GM19023 (cell line): ENCODE measurements at regions not wholly inside any gene's neighbourhood (a gene's known extent, or its start where the extent isn't known, plus 50 kb on each side); places are given as distances from the start of the nearest gene placed in this dataset.
"Not testable (repeated sequence)": the region's sequence is repeated elsewhere in the genome, so short reads cannot be mapped to it uniquely, and the experiment has no call there.

ENCODE experiments used
- ATAC-seq: cut with Tn5 transposase; IDR thresholded peaks from one replicate; pipeline ENCODE4 v1.9.1; 2021; ENCODE audit warnings: mild to moderate bottlenecking, moderate library complexity; ENCODE audit not compliant: unreplicated experiment

DNA sequence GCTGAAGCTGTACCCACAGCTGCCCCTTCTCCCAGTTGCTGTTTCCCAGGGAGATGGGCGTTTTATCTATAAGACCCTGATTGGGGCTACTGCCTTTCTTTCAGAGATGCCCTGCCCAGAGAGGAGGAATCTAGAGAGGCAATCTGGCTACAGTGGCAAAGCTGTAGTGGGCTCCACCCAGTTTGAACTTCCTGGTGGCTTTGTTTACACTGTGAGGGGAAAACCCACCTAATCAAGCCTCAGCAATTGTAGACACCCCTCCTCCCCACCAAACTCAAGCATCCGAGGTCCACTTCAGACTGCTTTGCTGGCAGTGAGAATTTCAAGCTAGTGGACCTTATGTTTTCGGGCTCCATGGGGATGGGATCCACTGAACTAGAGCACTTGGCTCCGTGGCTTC lies 240.4 kb upstream of the AFF2 start:
- no peak for ATAC-seq

DNA sequence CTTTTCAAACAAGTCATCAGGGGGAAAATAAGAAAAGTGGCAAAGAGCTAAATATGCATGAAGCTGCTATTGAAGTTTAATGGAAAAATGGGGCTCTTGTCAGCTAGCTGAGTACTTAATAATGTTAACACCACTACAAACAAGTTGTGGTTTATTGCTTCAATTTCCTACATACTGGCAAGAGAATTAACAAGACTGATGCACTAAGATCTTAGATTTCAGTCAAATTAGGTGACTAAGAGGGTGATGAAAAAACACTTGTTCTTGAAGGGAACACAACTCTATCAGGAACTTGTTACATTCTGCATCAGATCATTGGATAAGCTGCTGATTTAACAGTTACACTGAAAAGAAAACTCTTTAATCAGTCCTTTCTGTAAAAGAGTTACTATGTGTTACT lies 234.6 kb upstream of the AFF2 start:
- ATAC-seq, result no peak

DNA sequence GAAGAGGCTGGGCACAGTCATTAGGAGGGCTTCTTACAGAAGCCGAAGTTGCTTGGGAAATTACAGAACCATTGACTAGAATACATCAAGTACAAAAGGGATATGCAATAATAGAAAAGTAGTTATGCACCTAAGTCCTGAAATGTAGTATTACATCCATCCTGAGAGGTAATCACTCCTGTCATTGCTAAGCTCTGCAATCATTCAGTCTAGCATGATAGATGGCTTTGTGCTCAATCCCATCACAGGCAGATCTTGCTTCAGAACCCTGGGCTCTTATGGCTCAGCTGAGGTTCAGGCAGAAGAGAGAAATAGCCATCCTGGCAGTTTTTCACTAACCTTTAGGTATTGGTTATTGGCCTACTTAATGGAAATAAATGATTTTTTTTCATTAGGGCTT lies 231.7 kb upstream of the AFF2 start:
- ATAC-seq, result no peak

DNA sequence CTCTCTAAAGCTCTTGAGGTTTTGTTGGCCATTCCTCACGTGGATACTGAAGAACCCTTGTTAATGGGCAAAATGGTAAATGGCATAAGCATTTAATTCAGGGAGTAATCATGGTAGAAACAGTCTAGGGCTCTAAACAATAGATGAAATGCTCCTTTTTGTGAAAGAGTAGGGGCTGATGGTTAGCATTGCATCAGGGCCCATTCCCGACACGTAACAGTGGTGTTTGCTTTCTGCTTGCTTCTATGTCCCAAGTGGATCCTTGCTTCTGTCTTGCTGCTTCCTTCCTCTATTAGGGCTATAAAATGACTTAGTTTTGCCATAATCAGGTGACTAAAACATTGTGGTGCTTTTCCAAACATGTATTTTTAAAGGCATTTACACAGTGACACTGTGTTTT lies 230.9 kb upstream of the AFF2 start:
- ATAC-seq, result no peak

DNA sequence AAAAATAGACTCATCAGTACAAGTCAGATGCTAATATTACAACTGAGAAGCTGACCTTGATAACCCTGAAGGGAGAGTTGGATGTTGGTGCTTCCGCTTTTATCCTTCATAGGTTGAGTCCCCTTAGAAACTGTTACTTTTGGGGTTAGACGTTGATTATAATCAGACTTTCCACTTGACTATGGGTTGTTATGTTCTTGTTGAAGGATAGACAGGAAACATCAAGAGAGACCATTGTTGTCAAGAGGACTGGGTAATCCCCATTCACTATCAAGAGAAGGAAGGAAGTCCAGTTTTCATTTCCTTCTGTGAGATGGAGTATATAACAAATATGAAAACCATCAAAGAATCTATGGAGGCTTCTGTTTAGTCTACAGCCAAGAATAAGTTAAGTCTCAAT lies 229.9 kb upstream of the AFF2 start:
- ATAC-seq, result no peak

DNA sequence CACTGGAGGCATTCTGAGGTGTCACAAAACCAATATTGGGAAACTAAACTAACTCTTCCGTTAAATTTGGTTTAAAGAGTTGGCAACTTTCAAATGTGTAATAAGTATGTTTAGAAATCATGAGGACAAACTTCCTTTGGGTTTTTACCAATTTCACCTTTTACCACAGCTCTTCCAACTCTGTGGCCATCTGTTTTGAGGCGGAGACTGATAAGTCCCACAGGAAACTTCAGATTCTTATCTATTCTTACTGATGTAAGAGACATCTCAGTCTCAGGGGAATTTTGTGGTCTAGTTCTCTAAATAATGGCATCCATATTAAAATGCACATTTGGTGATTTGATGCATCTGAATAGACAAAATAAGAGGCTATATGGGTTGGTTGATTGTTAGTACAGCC lies 229.2 kb upstream of the AFF2 start:
- no peak for ATAC-seq

DNA sequence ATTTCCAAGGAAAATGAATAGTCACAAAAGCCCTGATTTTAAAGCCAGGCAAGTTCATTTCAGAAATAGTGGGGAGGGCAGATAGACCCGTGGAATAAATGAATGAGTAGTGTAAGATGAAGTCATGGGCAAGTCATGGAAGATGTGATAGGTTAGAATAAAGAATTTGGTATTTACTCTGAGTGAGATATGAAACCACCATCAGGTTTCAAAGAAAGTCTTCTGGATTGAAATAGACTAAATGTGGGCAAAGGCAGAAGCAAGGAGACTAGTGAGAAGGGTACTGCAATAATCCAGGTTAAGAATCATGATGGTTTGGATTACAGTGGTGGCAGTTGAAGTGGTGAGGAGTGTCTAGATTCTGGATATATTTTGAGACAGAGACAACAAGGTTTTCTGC lies 218.5 kb upstream of the AFF2 start:
- ATAC-seq, result no peak

DNA sequence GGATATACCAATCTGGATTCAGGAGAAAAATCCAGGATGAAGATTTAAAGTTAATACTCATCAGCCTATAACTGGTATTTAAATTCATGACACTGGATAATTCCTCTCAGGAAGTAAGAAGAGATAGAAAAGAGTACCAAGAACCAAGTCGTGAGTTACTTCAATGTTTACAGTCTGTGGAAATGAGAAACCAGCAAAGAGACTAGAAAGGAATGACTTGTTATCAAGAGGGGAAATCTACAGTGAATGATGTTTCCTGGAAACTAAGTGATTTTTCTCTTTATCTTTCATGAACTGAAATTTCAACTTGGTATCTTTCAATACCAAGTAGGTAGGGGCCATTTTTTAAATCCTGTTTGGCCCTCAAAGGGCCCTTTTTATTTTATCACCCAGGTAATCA lies 217.9 kb upstream of the AFF2 start:
- no peak for ATAC-seq

DNA sequence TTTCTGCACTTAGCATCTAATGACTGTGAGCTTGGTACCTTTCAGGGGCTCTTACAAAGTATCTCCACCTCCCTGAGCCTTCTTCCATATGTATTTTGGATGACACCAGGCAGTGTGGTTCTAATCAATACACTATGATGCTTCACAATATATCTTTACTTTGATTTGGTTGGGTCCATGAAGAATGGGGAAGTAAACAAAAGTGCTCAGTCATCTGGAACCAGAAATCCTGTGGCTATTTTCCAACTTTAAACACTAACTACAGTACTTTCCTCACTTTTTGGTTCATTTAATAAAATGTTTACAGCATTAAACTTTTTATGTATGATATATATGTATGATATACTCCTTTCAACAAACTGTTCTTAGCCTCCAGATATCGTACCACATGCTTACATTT lies 216.4 kb upstream of the AFF2 start:
- no peak for ATAC-seq

DNA sequence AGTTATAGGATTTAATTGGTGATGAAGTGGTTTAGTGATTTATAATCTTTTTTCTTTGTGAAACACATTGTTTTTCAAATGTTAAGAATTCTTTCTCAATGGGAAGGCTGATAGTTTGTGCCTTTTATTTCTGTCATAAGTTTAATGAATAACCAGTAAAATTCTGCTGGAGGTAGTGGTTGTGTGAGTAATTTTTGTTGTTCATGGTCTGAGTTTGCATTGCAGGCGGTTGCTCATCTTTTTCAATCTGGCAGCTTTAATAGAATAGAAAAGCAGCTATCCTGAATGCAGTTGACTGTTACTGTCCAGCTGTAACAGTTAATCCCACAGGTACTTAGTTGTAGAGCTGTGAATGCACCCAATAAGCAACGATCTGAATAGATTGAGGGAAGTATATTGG lies 215.6 kb upstream of the AFF2 start:
- ATAC-seq, result no peak

DNA sequence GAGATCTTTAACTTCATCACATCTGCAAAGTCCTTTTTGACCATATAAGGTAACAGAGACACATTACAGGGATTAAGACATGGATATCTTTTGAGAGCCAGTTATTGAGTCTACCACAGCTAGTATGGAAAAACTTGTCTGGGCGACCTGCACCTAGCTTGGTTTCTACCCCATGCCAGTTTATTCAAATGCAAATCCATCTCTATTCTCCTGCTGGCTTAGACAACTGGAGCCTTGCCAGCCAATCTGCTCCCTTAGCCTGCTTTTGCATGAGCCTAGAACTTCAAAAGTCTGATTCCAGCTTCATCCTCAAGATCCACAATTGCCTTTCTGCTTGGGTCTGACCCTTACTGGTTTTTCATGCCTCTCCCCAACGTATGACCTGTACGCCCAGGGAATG lies 212.0 kb upstream of the AFF2 start:
- no peak for ATAC-seq

DNA sequence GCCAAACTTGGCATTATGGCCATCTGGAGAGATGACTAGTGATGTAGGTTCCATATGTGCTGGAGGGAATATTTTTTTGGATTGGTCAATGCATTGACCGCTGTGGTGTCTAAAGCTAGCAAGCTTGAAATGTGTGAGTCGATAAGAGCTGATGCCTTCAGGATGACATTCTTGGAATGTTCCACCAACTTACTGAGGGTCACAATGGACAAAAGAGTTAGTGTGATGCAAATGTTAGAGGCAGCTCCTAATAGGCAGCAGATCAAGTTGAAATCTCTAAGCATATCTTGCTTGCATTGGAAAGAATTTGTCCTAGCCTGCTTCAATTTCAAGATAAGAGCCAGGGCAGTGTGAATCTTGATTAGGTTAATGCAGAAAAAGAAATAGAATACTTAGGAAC lies 210.4 kb upstream of the AFF2 start:
- ATAC-seq, result no peak

DNA sequence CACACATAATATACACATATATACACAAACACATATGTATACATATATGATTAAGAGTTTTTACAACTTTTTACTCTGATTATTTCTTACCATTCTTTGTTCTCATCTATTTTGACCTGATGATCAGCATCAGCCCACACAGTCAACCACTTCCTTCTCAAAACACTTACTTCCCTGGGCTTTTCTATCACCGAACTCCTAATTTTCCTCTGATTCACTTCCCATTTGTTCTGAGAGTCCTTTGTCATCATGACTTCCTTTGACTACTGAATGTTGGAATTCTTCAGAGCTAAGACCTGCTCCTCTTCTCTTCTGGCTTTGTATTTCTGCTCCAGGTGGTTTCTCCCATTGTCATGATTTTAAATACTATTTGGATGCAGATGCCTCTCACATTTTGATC lies 209.5 kb upstream of the AFF2 start:
- ATAC-seq, result no peak

DNA sequence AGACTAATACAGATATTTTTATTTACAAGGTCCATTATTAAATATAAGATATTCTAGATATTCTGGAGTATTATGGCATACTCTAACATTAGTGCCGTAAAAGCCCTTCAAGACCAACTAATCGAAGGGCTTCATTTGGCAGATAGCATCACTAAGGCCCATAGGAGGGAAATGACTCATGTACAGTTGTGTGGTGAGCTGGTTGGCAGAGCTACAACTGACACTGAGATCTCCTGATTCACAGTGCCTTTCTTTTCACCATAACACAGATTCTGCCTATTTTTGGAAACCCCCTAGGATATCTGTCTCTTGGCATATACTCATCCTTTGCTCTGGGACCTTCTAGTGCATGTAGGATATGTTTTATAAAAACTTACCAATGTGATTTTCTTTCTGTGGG lies 201.7 kb upstream of the AFF2 start:
- no peak for ATAC-seq

DNA sequence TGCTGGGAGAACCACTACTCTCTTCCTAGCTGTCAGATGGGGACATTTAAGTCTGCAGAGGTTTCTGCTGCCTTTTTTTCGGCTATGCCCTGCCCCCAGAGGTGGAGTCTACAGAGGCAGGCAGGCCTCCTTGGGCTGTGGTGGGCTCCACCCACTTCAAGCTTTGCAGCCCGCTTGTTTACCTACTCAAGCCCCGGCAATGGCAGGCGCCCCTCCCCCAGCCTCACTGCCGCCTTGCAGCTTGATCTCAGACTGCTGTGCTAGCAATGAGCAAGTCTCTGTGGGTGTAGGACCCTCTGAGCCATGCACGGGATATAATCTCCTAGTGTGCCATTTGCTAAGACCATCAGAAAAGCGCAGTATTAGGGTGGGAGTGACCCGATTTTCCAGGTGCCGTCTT lies 195.2 kb upstream of the AFF2 start:
- ATAC-seq, result not testable (repeated sequence)

DNA sequence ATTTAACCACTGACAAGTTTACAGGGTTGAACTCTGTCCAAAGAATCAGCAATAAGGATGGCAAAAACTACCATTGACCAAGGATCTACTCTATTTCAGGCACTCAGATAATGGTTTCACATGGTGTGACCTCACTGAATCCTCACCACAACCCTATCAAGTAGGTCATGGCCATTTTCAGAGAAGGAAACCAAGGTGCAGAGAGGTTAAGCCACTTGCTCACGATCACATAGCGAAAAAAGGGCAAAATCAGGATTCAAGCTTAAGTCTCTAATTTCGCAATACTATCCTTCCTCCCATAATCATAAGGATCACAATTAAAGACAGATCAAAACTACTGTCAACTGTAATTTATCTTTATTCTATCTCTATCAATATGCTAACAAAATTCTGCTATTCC lies 191.0 kb upstream of the AFF2 start:
- ATAC-seq, result no peak

DNA sequence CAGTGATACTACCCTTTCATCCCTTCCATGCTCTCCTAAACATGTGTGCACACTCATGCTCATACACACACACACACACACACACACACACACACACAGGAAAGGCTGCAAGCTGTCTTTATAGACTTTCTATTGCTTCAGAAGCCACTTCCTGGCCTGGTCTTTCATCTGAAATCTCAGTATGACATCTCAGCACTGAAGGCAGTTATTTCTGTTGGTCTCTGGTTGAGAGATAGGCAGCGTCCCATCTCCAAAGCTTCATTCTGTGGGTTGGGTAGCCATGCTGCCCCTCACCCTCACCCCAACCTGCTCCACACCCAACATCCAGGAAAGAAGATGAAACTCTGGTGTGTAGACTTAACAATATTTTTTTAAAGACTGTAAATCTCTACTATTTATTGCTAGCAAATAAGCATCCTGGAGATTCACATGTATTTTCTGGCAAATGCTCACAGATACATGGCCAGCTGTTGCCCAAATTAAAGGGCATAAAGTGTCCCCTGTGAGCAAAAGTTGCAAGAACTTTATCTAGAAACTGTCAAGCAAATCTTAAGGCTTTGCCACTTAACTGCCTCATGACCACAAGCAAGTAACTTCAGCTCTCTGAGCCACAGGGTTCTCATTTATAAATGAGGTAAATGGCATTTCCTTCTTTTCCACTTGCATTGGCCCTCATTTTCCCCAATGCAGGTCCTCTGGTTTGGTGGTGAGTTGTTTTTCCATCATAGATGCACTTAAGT lies 189.8 kb upstream of the AFF2 start:
- ATAC-seq, result no peak

DNA sequence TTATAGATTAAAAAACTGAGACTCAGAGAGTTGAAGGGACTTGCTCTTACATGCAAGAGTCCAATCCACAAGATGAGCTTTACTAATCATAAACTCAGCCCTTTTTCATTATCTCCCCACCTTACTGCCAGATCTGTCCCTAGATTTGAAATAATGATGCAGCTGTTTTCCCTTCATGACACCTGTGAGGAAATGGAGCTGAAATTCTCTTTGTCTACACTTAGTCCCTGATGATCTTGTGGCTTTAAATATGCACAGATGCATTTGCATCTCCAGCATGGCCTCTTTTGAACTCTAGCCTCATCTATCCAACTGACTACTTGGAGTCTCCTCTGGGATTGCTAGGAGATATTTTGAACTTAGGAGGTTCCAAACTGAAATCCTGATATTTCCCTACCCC lies 188.9 kb upstream of the AFF2 start:
- ATAC-seq, result no peak

DNA sequence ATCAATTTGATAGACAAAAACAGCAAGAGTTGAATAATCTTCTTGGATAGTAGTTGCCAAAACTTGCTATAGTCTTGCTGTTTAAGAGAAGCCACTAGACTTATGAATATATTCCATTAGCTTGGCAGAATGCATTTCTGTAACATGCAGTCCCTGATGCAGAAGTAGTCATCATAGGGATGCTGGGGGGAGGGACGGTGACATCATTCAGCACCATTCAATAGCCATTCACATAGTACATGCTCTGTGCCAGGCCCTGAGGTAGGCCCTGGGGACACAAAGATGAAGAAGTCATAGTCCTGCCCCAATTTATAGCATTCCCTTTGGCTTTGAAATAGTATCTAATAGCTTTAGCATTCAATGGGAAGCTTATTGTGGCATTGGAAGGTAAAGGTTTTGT lies 185.5 kb upstream of the AFF2 start:
- ATAC-seq, result no peak

DNA sequence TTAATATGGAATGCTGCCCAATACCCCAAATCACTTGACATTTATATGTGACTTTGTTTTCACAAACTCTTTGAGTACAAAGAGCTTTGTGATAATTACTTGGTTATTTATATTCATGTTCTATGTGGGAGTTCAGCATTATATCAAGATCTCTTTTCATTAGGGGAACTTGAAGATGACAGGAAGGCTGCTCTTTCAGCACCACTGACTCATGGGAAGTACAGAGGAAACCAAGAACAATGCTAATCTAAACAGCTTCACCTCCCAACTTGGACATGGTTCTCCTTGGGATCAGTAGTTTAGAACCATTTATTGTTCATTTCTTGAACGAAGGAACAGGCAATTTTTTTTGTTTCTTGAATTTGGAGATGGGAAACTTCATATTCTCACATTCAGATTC lies 184.0 kb upstream of the AFF2 start:
- no peak for ATAC-seq

DNA sequence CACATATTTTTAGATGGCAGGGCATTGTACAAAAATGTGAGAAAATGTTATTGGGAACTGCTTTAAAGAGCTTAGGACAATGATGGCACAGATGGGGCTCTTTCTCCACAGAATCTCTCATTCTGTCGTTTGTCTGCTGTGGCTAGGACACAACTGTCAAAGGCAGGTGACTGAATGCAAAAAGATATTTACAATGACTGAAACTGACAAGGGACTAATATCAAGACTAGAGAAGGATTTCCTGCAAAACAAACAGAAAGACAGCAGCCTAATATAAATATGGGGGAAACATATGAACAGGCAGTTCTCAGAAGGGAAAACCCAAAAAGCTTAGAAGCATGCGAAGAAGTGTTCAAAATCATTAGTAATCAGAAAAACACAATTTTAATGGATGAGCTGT lies 177.5 kb upstream of the AFF2 start:
- ATAC-seq, result no peak

DNA sequence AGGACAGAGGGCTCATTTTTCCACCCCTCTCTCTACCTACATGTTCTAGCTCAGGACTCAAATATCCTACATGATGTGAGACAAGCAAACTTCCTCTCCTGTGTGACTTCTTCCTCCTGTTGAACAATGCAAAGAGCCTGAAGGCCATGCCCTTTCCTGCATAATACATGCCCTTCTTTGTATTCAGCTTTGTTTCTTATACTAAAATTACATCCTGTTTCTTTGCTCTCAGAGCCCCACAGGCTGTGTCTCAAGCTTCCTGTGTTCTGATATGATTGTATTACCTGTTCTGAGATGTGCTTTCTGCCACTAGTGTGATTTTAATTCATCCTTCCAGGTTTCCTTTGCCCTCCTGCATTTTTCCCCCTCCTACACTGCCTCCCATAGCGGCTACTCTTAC lies 166.4 kb upstream of the AFF2 start:
- ATAC-seq, result no peak

DNA sequence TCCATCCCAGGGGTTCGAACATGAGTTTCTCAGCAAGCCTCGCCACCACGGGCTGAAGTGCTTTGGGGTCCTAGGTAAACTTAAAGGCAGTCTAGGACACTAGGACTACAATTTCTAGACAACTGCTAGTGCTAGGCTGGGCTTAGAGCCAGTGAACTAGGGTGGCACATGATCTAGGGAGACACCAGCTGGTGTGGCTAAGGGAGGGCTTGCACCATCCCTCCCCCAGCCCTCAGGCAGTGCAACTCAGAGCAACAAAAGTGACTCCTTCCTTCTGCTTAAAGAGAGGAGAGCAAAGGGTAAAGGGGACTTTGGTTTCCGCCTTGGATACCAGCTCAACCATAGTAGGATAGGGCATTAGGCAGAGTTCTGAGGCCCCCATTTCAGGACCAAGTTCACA lies 162.5 kb upstream of the AFF2 start:
- no peak for ATAC-seq

DNA sequence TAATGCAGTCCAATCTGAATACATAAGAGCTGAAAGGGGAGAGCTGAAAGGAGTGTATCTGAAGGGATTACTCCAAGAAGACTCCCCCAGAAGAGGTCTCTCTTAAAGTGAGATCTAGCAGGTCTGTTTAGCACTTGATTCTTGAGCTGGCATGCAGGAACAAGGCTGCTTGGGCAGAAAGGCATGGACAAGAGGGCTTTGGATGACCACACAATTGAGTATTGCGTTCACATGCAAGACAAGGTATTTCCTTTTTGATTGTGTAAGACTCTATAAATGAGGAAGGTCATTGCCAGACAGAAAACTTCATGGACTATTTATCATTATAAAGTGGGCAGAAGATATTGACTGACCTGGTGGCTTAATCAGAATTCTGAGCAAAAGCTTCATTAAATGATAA lies 145.5 kb upstream of the AFF2 start:
- ATAC-seq, result no peak
